OCI-LY1 (cell line): ENCODE measurements at regions not wholly inside any gene's neighbourhood (a gene's known extent, or its start where the extent isn't known, plus 50 kb on each side); places are given as distances from the start of the nearest gene placed in this dataset.
"Not testable (repeated sequence)": the region's sequence is repeated elsewhere in the genome, so short reads cannot be mapped to it uniquely, and the experiment has no call there.

Source experiments
- H2AFZ ChIP-seq: fragments of 200-600 bp; sonication (generic), shearing (Covaris generic); 2 replicates; pipeline ENCODE4 v1.6.0; 2014; ENCODE audit warnings: antibody characterized with exemption, mild to moderate bottlenecking, low read length
- H3F3A ChIP-seq: fragments of 200-600 bp; sonication (generic), shearing (Covaris generic); 2 replicates; pipeline ENCODE4 v1.6.0; 2014; ENCODE audit warnings: mild to moderate bottlenecking, antibody characterized with exemption, low read length, moderate library complexity; ENCODE audit not compliant: insufficient read depth
- H3K27ac ChIP-seq: fragments of 200-600 bp; sonication (generic); 2 replicates; pipeline ENCODE4 v1.5.1; 2014; ENCODE audit warnings: low read length, mixed run types, mild to moderate bottlenecking, low read depth; ENCODE audit not compliant: poor library complexity, severe bottlenecking
- H3K27me3 ChIP-seq: fragments of 200-600 bp; sonication (generic); 2 replicates; pipeline ENCODE4 v1.6.0; 2014; ENCODE audit warnings: antibody characterized with exemption, mild to moderate bottlenecking, low read length, moderate library complexity; ENCODE audit not compliant: insufficient read depth
- H3K36me3 ChIP-seq: fragments of 200-600 bp; sonication (generic); 2 replicates; pipeline ENCODE4 v1.6.1; 2014; ENCODE audit warnings: mild to moderate bottlenecking, antibody characterized with exemption, low read length, moderate library complexity, mixed read lengths; ENCODE audit not compliant: insufficient read depth
- H3K4me1 ChIP-seq: fragments of 200-600 bp; sonication (generic); 2 replicates; pipeline ENCODE4 v1.5.1; 2014; ENCODE audit warnings: mild to moderate bottlenecking, low read length, moderate library complexity; ENCODE audit not compliant: insufficient read depth, severe bottlenecking
- H3K4me2 ChIP-seq: fragments of 200-600 bp; sonication (generic), shearing (Covaris generic); 2 replicates; pipeline ENCODE4 v1.6.1; 2014; ENCODE audit warnings: low read length
- H3K4me3 ChIP-seq: fragments of 200-600 bp; sonication (generic); 2 replicates; pipeline ENCODE4 v1.5.1; 2014; ENCODE audit warnings: low read length, low read depth, mild to moderate bottlenecking, mixed read lengths; ENCODE audit not compliant: poor library complexity, severe bottlenecking
- H3K79me2 ChIP-seq: fragments of 200-600 bp; shearing (Covaris generic); 2 replicates; pipeline ENCODE4 v1.6.1; 2016; ENCODE audit warnings: mixed run types, low read length, mixed read lengths; ENCODE audit not compliant: insufficient read depth
- H3K9ac ChIP-seq: fragments of 200-600 bp; sonication (generic), shearing (Covaris generic); 2 replicates; pipeline ENCODE4 v1.6.1; 2014; ENCODE audit warnings: mild to moderate bottlenecking, low read length, mixed read lengths
- H3K9me2 ChIP-seq: fragments of 200-600 bp; sonication (generic), shearing (Covaris generic); 2 replicates; pipeline ENCODE4 v1.6.1; 2014; ENCODE audit warnings: low read depth, mild to moderate bottlenecking, low read length, mixed read lengths
- H3K9me3 ChIP-seq: fragments of 200-600 bp; shearing (Covaris generic); 2 replicates; pipeline ENCODE4 v1.6.1; 2014; ENCODE audit warnings: low read length, mixed read lengths
- H4K20me1 ChIP-seq: fragments of 200-600 bp; sonication (generic), shearing (Covaris generic); 2 replicates; pipeline ENCODE4 v1.6.0; 2016; ENCODE audit warnings: mild to moderate bottlenecking, low read length; ENCODE audit not compliant: insufficient read depth
- CTCF ChIP-seq: fragments of 200-600 bp; sonication (generic), shearing (Covaris generic); IDR thresholded peaks from 2 replicates; pipeline ENCODE4 v1.5.1; 2017; ENCODE audit warnings: mild to moderate bottlenecking, antibody characterized with exemption, low read length, moderate library complexity, mixed read lengths
- EZH2 ChIP-seq: fragments of 200-600 bp; sonication (generic), shearing (Covaris generic); IDR thresholded peaks from 2 replicates; pipeline ENCODE4 v1.8.0; 2017; ENCODE audit warnings: borderline replicate concordance, mixed run types, mild to moderate bottlenecking, antibody characterized with exemption, low read length, moderate library complexity, mixed read lengths

GRCh38 chr5:75869891-75870290 lies 152.7 kb upstream of the POC5 start:
- Histone ChIP-seq H3K4me1 (no peaks in the 10 kb centered on the region), H2AFZ (no peak overlapping the region), H3K9me3 (no peaks in the 10 kb centered on the region), H4K20me1 (no peaks in the 10 kb centered on the region), H3K9ac (no peak overlapping the region), H3K9me2 (no peaks in the 10 kb centered on the region), H3K79me2 (no peaks in the 10 kb centered on the region), H3K36me3 (no peaks in the 10 kb centered on the region), H3K27ac (no peak overlapping the region), H3K27me3 (no peaks in the 10 kb centered on the region), H3K4me2 (no peak overlapping the region), H3F3A (no peaks in the 10 kb centered on the region), H3K4me3 (no peak overlapping the region)
- TF ChIP-seq CTCF (no peak), EZH2 (no peak)

DNA sequence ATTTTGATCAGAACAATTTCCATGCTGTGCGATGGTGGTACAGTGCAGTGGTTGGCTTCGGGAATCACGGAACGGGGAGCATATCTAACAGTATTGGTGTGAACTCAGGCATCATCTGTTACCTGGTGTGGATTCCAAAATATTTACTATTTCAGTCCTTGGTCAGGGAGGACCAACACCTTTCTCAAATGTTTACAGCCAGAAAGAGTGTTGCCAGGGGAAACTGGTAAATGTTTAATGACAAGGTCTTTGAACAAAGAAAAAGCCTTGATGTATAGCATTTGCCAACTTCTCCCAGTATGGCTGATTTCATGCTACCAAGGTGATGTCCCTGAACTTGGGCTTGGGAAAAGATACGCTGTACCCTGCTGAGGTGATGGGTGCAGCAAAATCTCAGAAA lies 145.6 kb upstream of the POC5 start:
- H3K4me1 ChIP-seq: no peaks in the 10 kb centered on the region
- no peaks in the 10 kb centered on the region for H3K36me3 ChIP-seq
- TF ChIP-seq EZH2: no peak
- no peak for TF ChIP-seq CTCF
- no peaks in the 10 kb centered on the region for H3K79me2 ChIP-seq
- no peak overlapping the region for H3K9ac ChIP-seq
- H3K4me3 ChIP-seq: no peak overlapping the region
- H2AFZ ChIP-seq: no peak overlapping the region
- H3K9me3 ChIP-seq: no peaks in the 10 kb centered on the region
- H3K27me3 ChIP-seq: no peaks in the 10 kb centered on the region
- no peak overlapping the region for H3K27ac ChIP-seq
- H3F3A ChIP-seq: no peaks in the 10 kb centered on the region
- H3K9me2 ChIP-seq: no peaks in the 10 kb centered on the region
- H4K20me1 ChIP-seq: no peaks in the 10 kb centered on the region
- H3K4me2 ChIP-seq: no peak overlapping the region

- H3K4me2 ChIP-seq, H4K20me1 ChIP-seq, H3K79me2 ChIP-seq, H3K27ac ChIP-seq, H3K4me1 ChIP-seq, H3K36me3 ChIP-seq, H3K9me3 ChIP-seq, H3K4me3 ChIP-seq, H3K9me2 ChIP-seq, H3F3A ChIP-seq, H3K27me3 ChIP-seq, H3K9ac ChIP-seq, H2AFZ ChIP-seq: not testable (repeated sequence)
These were observed 142.4 kb upstream of the POC5 start for GRCh38 chr5:75859621-75860020.

DNA sequence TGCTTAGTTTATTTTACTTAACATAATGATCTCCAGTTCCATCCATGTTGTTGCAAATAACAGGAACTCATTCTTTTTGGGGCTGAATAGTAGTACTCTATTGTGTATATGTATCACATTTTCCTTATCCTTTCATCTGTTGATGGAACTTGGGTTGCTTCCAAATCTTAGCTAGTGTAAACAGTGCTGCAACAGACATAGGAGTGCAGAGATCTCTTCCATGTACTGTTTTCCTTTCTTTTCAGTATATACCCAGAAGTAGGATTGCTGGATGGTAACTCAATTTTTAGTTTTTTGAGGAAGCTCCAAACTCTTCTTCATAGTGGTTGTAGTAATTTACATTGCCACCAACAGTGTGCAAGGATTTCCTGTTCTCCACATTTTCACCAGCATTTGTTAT lies 138.8 kb upstream of the POC5 start:
- no peaks in the 10 kb centered on the region for H3K4me1 ChIP-seq
- no peaks in the 10 kb centered on the region for H3K36me3 ChIP-seq
- TF ChIP-seq EZH2 (no peak), CTCF (no peak)
- H4K20me1 ChIP-seq: no peaks in the 10 kb centered on the region
- H3K27me3 ChIP-seq: no peaks in the 10 kb centered on the region
- no peak overlapping the region for H3K9ac ChIP-seq
- no peaks in the 10 kb centered on the region for H3K79me2 ChIP-seq
- no peaks in the 10 kb centered on the region for H3K9me2 ChIP-seq
- no peak overlapping the region for H3K4me3 ChIP-seq
- no peak overlapping the region for H3K27ac ChIP-seq
- no peak overlapping the region for H3K4me2 ChIP-seq
- H3F3A ChIP-seq: no peaks in the 10 kb centered on the region
- H2AFZ ChIP-seq: no peak overlapping the region
- no peaks in the 10 kb centered on the region for H3K9me3 ChIP-seq
